Calu3 (cell line): ENCODE measurements at regions not wholly inside any gene's neighbourhood (a gene's known extent, or its start where the extent isn't known, plus 50 kb on each side); places are given as distances from the start of the nearest gene placed in this dataset.

Experiments
- BruUV-seq: library from RNA; stranded (reverse); fragments of 400-500 nt; replicated peaks from 2 replicates; lab custom pipeline; 2021; lab: Mats Ljungman, UMichigan
- CTCF ChIA-PET: fragments of 300-600 bp; sonication (Branson Sonifier 250); formaldehyde crosslinking; loops from one replicate; lab custom pipeline; 2022; ENCODE audit warnings: antibody characterized with exemption; lab: Charles Lee
- DNase-seq: peaks from one replicate; pipeline ENCODE4 v3.0.0; 2022
- H3K27ac Mint-ChIP-seq: one replicate; pipeline ENCODE4 v1.8.0; 2022; ENCODE audit warnings: mixed read lengths; ENCODE audit not compliant: unreplicated experiment
- H3K27me3 Mint-ChIP-seq: one replicate; pipeline ENCODE4 v1.8.0; 2022; ENCODE audit warnings: mixed read lengths; ENCODE audit not compliant: unreplicated experiment
- H3K36me3 Mint-ChIP-seq: one replicate; pipeline ENCODE4 v1.8.0; 2022; ENCODE audit warnings: mild to moderate bottlenecking, moderate library complexity, mixed read lengths; ENCODE audit not compliant: insufficient read depth, unreplicated experiment
- H3K4me1 Mint-ChIP-seq: one replicate; pipeline ENCODE4 v1.8.0; 2022; ENCODE audit warnings: mild to moderate bottlenecking, low read depth, mixed read lengths; ENCODE audit not compliant: unreplicated experiment
- H3K4me3 Mint-ChIP-seq: one replicate; pipeline ENCODE4 v1.8.0; 2022; ENCODE audit warnings: mild to moderate bottlenecking, low read depth, moderate library complexity, mixed read lengths; ENCODE audit not compliant: unreplicated experiment
- H3K9me3 Mint-ChIP-seq: one replicate; pipeline ENCODE4 v1.8.0; 2022; ENCODE audit warnings: low read depth, mixed read lengths; ENCODE audit not compliant: unreplicated experiment
- CTCF ChIP-seq: fragments of 200-600 bp; IDR thresholded peaks from one replicate; pipeline ENCODE4 v1.8.0; 2022; ENCODE audit warnings: antibody characterized with exemption; ENCODE audit not compliant: unreplicated experiment
- intact Hi-C: fragments of 100-400 bp; cut with micrococcal nuclease; formaldehyde crosslinking; loops from one replicate; pipeline ENCODE4 v1.10.0; 2022; ENCODE audit not compliant: unreplicated experiment

- no peak overlapping the region for H3K4me3 Mint-ChIP-seq
- no peak overlapping the region for H3K27ac Mint-ChIP-seq
- CTCF ChIA-PET = interaction anchor here (0.7 kb wide), 1 partner anchor 1457 kb away, joined by 3 read pairs; no protein-coding TSS in a partner anchor
- no peaks in the 10 kb centered on the region for H3K27me3 Mint-ChIP-seq
- DNase-seq = no peak
- no peak for TF ChIP-seq CTCF
- peaks cover 5% of the 10 kb centered on the region for H3K4me1 Mint-ChIP-seq
- H3K9me3 Mint-ChIP-seq = no peaks in the 10 kb centered on the region
- intact Hi-C loops = no loop called here
- H3K36me3 Mint-ChIP-seq = no peaks in the 10 kb centered on the region
- BruUV-seq = no TSS peak
Measured at GRCh38 chr2:154588838-154589237, 109.7 kb upstream of the KCNJ3 start.

- H3K36me3 Mint-ChIP-seq = no peaks in the 10 kb centered on the region
- no peaks in the 10 kb centered on the region for H3K9me3 Mint-ChIP-seq
- H3K27me3 Mint-ChIP-seq = no peaks in the 10 kb centered on the region
- H3K4me3 Mint-ChIP-seq = no peak overlapping the region
- H3K27ac Mint-ChIP-seq = no peak overlapping the region
- peaks cover 6% of the 10 kb centered on the region for H3K4me1 Mint-ChIP-seq
- intact Hi-C loops = no loop called here
- CTCF ChIA-PET = no interaction called here
- TF ChIP-seq CTCF = no peak
- no TSS peak for BruUV-seq
- DNase-seq = no peak
Measured at GRCh38 chr2:154589514-154589913, 109.0 kb upstream of the KCNJ3 start.

GRCh38 chr2:154591294-154591820 lies 107.1 kb upstream of the KCNJ3 start:
- TF ChIP-seq CTCF = no peak
- Mint-ChIP-seq H3K27me3 (no peaks in the 10 kb centered on the region), H3K4me1 (peaks cover 6% of the 10 kb centered on the region), H3K4me3 (no peak overlapping the region), H3K27ac (no peak overlapping the region), H3K9me3 (no peaks in the 10 kb centered on the region), H3K36me3 (no peaks in the 10 kb centered on the region)
- CTCF ChIA-PET = no interaction called here
- no TSS peak for BruUV-seq
- intact Hi-C loops = no loop called here
- DNase-seq = no peak

- Mint-ChIP-seq H3K27ac (no peak overlapping the region), H3K36me3 (no peaks in the 10 kb centered on the region), H3K4me3 (no peak overlapping the region), H3K9me3 (no peaks in the 10 kb centered on the region), H3K27me3 (no peaks in the 10 kb centered on the region), H3K4me1 (no peaks in the 10 kb centered on the region)
- CTCF ChIA-PET = no interaction called here
- TF ChIP-seq CTCF = no peak
- intact Hi-C loops = no loop called here
- BruUV-seq = no TSS peak
- DNase-seq = no peak
Measured at GRCh38 chr2:154599189-154599588, 99.3 kb upstream of the KCNJ3 start.
